ENCODE measurements at regions not wholly inside any gene's neighbourhood (a gene's known extent, or its start where the extent isn't known, plus 50 kb on each side); places are given as distances from the start of the nearest gene placed in this dataset.

- TF ChIP-seq CTCF (IDR thresholded peaks at IDR 0.05; ENCODE audit: low read depth, low read length, missing input control) (no peak), TAF1 (conservative IDR thresholded peaks at IDR 0.05) (no peak), RAD21 (IDR thresholded peaks at IDR 0.05) (no peak), ATF3 (IDR thresholded peaks at IDR 0.05) (no peak), JUND (IDR thresholded peaks at IDR 0.05) (no peak), MAX (IDR thresholded peaks at IDR 0.05) (no peak), EGR1 (IDR thresholded peaks at IDR 0.05; ENCODE audit: low read depth in 2 of 2) (no peak), RXRA (IDR thresholded peaks at IDR 0.05) (no peak), GABPA (IDR thresholded peaks at IDR 0.05 in 1 of 2, conservative IDR thresholded peaks at IDR 0.05 in 1 of 2) (no peak), ZBTB33 (IDR thresholded peaks at IDR 0.05) (no peak), REST (IDR thresholded peaks at IDR 0.05) (no peak)
Measured at GRCh38 chr3:181174676-181175233, 185.2 kb upstream of the DNAJC19 start.
